A673 (cell line): ENCODE measurements at regions not wholly inside any gene's neighbourhood (a gene's known extent, or its start where the extent isn't known, plus 50 kb on each side); places are given as distances from the start of the nearest gene placed in this dataset.

Experiments used
- BruUV-seq: library from RNA; stranded (reverse); fragments of 400-500 nt; replicated peaks from 2 replicates; lab custom pipeline; 2021; lab: Mats Ljungman, UMichigan
- CTCF ChIA-PET: fragments of 300-600 bp; sonication (Branson Sonifier 250); formaldehyde crosslinking; loops from one replicate; lab custom pipeline; 2022; ENCODE audit warnings: antibody characterized with exemption; lab: Charles Lee
- POLR2A ChIA-PET: fragments of 300-600 bp; sonication (Branson Sonifier 250); formaldehyde crosslinking; loops from one replicate; lab custom pipeline; 2022; ENCODE audit warnings: antibody characterized with exemption; ENCODE audit not compliant: low non-redundant PET; lab: Charles Lee
- DNase-seq: peaks from one replicate; pipeline ENCODE4 v3.0.0-alpha.2; 2015; ENCODE audit warnings: low spot score
- H3K27ac ChIP-seq: fragments of 200-600 bp; sonication (generic); 2 replicates; pipeline ENCODE4 v1.5.1; 2016; ENCODE audit warnings: mixed run types, low read depth, mild to moderate bottlenecking, mixed read lengths, antibody characterized with exemption, low read length; ENCODE audit not compliant: poor library complexity, severe bottlenecking
- H3K27me3 ChIP-seq: fragments of 200-600 bp; sonication (generic); replicated peaks from 2 replicates; pipeline ENCODE4 v1.6.1; 2017; ENCODE audit warnings: mixed run types, low read depth, mild to moderate bottlenecking, mixed read lengths, antibody characterized with exemption, low read length; ENCODE audit not compliant: insufficient read depth, poor library complexity
- H3K36me3 ChIP-seq: fragments of 200-600 bp; sonication (generic); 2 replicates; pipeline ENCODE4 v1.6.1; 2016; ENCODE audit warnings: mixed run types, mild to moderate bottlenecking, mixed read lengths, antibody characterized with exemption, low read length; ENCODE audit not compliant: insufficient read depth, poor library complexity, severe bottlenecking
- H3K4me1 ChIP-seq: fragments of 200-600 bp; sonication (generic); 2 replicates; pipeline ENCODE4 v1.6.1; 2017; ENCODE audit warnings: mixed run types, mild to moderate bottlenecking, mixed read lengths, antibody characterized with exemption, low read length; ENCODE audit not compliant: insufficient read depth, poor library complexity, severe bottlenecking
- H3K4me3 ChIP-seq: fragments of 200-600 bp; sonication (generic); 2 replicates; pipeline ENCODE4 v1.5.1; 2016; ENCODE audit warnings: low read depth, mixed run types, mild to moderate bottlenecking, mixed read lengths, low read length; ENCODE audit not compliant: poor library complexity, severe bottlenecking
- H3K9me3 ChIP-seq: fragments of 200-600 bp; sonication (generic); 2 replicates; pipeline ENCODE4 v1.6.1; 2016; ENCODE audit warnings: mixed run types, low read depth, mild to moderate bottlenecking, mixed read lengths, antibody characterized with exemption, low read length; ENCODE audit not compliant: poor library complexity, severe bottlenecking
- EZH2 ChIP-seq: fragments of 200-600 bp; sonication (generic); IDR thresholded peaks from 2 replicates; pipeline ENCODE4 v1.6.1; 2017; ENCODE audit warnings: borderline replicate concordance, low read depth, mild to moderate bottlenecking, mixed read lengths, antibody characterized with exemption, low read length; ENCODE audit not compliant: poor library complexity, severe bottlenecking
- intact Hi-C: fragments of 100-400 bp; cut with micrococcal nuclease; formaldehyde crosslinking; loops from one replicate; pipeline ENCODE4 v1.10.0; 2022; ENCODE audit not compliant: unreplicated experiment
- TF ChIP-seq, protein P1 (sequence below): fragments of 300-800, 200-600 bp; sonication (generic); conservative IDR thresholded peaks from 2 replicates; pipeline ENCODE4 v1.5.1; 2017; ENCODE audit warnings: low read depth, mild to moderate bottlenecking, antibody characterized with exemption, low read length, moderate library complexity, mixed read lengths

DNA sequence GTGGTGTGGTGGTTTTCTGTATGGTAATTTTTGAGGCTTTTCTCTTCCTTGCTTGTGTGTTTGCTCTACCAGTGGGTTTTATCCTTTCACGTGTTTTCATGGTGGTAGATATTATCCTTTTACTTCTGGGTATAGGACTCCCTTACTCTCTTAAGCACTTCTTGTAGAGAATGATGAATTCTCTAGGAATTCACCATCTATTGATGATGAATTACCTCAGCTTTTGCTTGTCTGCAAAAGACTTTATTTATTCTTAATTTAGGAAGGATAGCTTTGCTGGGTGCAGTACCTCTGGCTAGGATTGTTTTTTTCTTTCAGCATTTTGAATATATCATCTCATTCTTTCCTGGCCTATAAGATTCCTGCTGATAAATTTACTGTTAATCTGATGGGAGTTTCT is 415.3 kb downstream of the PDGFC start:
- no peak overlapping the region for H3K4me3 ChIP-seq
- no peaks in the 10 kb centered on the region for H3K27me3 ChIP-seq
- ChIA-PET POLR2A (no interaction called here), CTCF (no interaction called here)
- no TSS peak for BruUV-seq
- intact Hi-C loops: no loop called here
- no peak for TF ChIP-seq EZH2
- TF ChIP-seq, protein P1, sequence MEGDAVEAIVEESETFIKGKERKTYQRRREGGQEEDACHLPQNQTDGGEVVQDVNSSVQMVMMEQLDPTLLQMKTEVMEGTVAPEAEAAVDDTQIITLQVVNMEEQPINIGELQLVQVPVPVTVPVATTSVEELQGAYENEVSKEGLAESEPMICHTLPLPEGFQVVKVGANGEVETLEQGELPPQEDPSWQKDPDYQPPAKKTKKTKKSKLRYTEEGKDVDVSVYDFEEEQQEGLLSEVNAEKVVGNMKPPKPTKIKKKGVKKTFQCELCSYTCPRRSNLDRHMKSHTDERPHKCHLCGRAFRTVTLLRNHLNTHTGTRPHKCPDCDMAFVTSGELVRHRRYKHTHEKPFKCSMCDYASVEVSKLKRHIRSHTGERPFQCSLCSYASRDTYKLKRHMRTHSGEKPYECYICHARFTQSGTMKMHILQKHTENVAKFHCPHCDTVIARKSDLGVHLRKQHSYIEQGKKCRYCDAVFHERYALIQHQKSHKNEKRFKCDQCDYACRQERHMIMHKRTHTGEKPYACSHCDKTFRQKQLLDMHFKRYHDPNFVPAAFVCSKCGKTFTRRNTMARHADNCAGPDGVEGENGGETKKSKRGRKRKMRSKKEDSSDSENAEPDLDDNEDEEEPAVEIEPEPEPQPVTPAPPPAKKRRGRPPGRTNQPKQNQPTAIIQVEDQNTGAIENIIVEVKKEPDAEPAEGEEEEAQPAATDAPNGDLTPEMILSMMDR: no peak
- no peaks in the 10 kb centered on the region for H3K9me3 ChIP-seq
- DNase-seq: no peak
- H3K27ac ChIP-seq: no peak overlapping the region
- no peaks in the 10 kb centered on the region for H3K36me3 ChIP-seq
- peaks cover 16% of the 10 kb centered on the region for H3K4me1 ChIP-seq

DNA sequence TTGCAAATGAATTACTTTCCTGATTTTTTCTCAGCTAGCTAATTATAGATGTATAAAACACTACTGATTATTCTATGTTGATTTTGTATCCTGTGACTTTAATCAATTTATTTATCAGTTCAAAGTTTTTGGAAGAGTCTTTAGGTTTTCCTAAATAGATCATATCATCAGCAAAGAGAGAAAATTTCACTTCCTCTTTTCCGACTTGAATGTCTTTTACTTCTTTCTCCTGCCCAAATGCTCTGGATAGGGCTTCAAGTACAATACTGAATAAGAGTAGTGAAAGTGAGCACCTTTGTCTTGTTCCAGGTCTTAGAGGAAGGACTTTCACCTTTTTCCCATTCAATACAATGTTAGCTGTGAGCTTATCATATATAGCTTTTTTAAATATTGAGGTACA is 417.9 kb downstream of the PDGFC start:
- Histone ChIP-seq H3K4me1 (peaks cover 6% of the 10 kb centered on the region), H3K27ac (no peak overlapping the region), H3K36me3 (no peaks in the 10 kb centered on the region), H3K27me3 (no peaks in the 10 kb centered on the region), H3K9me3 (no peaks in the 10 kb centered on the region), H3K4me3 (no peak overlapping the region)
- POLR2A ChIA-PET: interaction anchor here (0.5 kb wide), 1 partner anchor 18 kb away, joined by 8 read pairs; no protein-coding TSS in a partner anchor
- CTCF ChIA-PET: no interaction called here
- BruUV-seq: no TSS peak
- DNase-seq: no peak
- TF ChIP-seq, protein P1: no peak
- no peak for TF ChIP-seq EZH2
- intact Hi-C loops: no loop called here

DNA sequence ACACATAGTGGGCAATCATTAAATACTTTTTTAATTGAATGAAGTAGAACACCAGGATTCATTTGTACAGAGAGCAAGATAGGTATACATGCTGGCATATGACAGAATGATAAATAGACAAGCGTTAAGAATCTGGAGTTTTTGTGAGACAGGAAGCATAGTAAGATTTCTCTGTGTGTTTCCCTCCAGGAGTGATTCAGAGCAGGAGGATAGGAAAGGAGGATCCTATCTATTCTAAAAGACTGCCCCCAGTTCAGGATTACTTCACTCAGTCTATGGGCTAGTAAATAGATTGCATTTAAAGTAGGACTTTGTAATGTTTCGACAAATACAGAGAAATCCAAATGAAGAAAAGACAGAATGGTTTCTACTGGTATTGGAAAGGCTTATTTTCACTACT is 423.7 kb downstream of the PDGFC start:
- no peaks in the 10 kb centered on the region for H3K27me3 ChIP-seq
- ChIA-PET CTCF (interaction anchor here (0.7 kb wide), 1 partner anchor 253 kb away, joined by 3 read pairs; no protein-coding TSS in a partner anchor), POLR2A (no interaction called here)
- no peak overlapping the region for H3K27ac ChIP-seq
- peaks cover 5% of the 10 kb centered on the region for H3K4me1 ChIP-seq
- DNase-seq: no peak
- no peaks in the 10 kb centered on the region for H3K9me3 ChIP-seq
- no peaks in the 10 kb centered on the region for H3K36me3 ChIP-seq
- TF ChIP-seq, protein P1: no peak
- TF ChIP-seq EZH2: no peak
- no peak overlapping the region for H3K4me3 ChIP-seq
- intact Hi-C loops: no loop called here
- no TSS peak for BruUV-seq
